ENCODE measurements at regions not wholly inside any gene's neighbourhood (a gene's known extent, or its start where the extent isn't known, plus 50 kb on each side); places are given as distances from the start of the nearest gene placed in this dataset.

GRCh38 chr5:167944121-167944852, 347.2 kb upstream of the WWC1 start (continued):
- TF ChIP-seq THAP7 (CRISPR knock-in tag; IDR thresholded peaks at IDR 0.05), result no peak
- no peak for TF ChIP-seq ZNF607 (CRISPR knock-in tag; IDR thresholded peaks at IDR 0.05; ENCODE audit: borderline replicate concordance)
- no peak for TF ChIP-seq SNAPC2 (CRISPR knock-in tag; IDR thresholded peaks at IDR 0.05)

- no peaks in the 10 kb centered on the region for H3K27me3 ChIP-seq (ENCODE audit: control insufficient read depth in 1 of 2, insufficient read depth in 2 of 2, low read length in 2 of 2)
- H3K27ac ChIP-seq (ENCODE audit: extremely low read length, insufficient read depth, low read length), result no peak overlapping the region
- TF ChIP-seq, protein P1, sequence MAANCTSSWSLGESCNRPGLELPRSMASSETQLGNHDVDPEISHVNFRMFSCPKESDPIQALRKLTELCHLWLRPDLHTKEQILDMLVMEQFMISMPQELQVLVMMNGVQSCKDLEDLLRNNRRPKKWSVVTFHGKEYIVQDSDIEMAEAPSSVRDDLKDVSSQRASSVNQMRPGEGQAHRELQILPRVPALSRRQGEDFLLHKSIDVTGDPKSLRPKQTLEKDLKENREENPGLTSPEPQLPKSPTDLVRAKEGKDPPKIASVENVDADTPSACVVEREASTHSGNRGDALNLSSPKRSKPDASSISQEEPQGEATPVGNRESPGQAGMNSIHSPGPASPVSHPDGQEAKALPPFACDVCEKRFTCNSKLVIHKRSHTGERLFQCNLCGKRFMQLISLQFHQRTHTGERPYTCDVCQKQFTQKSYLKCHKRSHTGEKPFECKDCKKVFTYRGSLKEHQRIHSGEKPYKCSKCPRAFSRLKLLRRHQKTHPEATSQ (CRISPR knock-in tag; IDR thresholded peaks at IDR 0.05; ENCODE audit: borderline replicate concordance), result no peak
- TF ChIP-seq ZNF768 (CRISPR knock-in tag; IDR thresholded peaks at IDR 0.05) (no peak), ATF6 (CRISPR knock-in tag; conservative IDR thresholded peaks at IDR 0.05) (no peak), KDM5A (IDR thresholded peaks at IDR 0.05; ENCODE audit: borderline replicate concordance, low read length) (no peak), PHF8 (CRISPR knock-in tag; IDR thresholded peaks at IDR 0.05) (no peak), ZNF883 (CRISPR knock-in tag; IDR thresholded peaks at IDR 0.05; ENCODE audit: not compliant biosample characterization) (no peak), ZNF280D (CRISPR knock-in tag; IDR thresholded peaks at IDR 0.05) (no peak), ZNF7 (CRISPR knock-in tag; IDR thresholded peaks at IDR 0.05) (no peak), CAMTA2 (CRISPR knock-in tag; IDR thresholded peaks at IDR 0.05; ENCODE audit: borderline replicate concordance) (no peak), PPARG (CRISPR knock-in tag; conservative IDR thresholded peaks at IDR 0.05) (no peak)
- TF ChIP-seq, protein P2, sequence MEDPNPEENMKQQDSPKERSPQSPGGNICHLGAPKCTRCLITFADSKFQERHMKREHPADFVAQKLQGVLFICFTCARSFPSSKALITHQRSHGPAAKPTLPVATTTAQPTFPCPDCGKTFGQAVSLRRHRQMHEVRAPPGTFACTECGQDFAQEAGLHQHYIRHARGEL (CRISPR knock-in tag; IDR thresholded peaks at IDR 0.05), result no peak
Measured at GRCh38 chr5:167945542-167946384, 345.7 kb upstream of the WWC1 start.

More at GRCh38 chr5:167945542-167946384, 345.7 kb upstream of the WWC1 start:
- Histone ChIP-seq H2AFZ (ENCODE audit: low read length) (no peak overlapping the region), H3K36me3 (replicated peaks in 1 of 2; ENCODE audit: control insufficient read depth in 1 of 2, insufficient read depth in 2 of 2, low read length in 2 of 2) (no peaks in the 10 kb centered on the region), H3K79me2 (ENCODE audit: insufficient read depth, low read length) (no peaks in the 10 kb centered on the region), H4K20me1 (ENCODE audit: insufficient read depth, low read length) (no peaks in the 10 kb centered on the region), H3K9me3 (ENCODE audit: low read length) (no peaks in the 10 kb centered on the region), H3K4me2 (ENCODE audit: low read depth, low read length) (no peak overlapping the region), H3K4me3 (replicated peaks in 1 of 3; ENCODE audit: insufficient read depth in 1 of 3, low read depth in 2 of 3, low read length in 3 of 3) (no peak overlapping the region), H3K4me1 (ENCODE audit: insufficient read depth, low read length) (no peaks in the 10 kb centered on the region), H3K9ac (ENCODE audit: insufficient read depth, low read depth, low read length) (no peak overlapping the region)
- 33% methylated on average over 13 of the region's 14 CpGs for WGBS (ENCODE audit: low lambda C conversion rate)
- ATAC-seq (no peak), FAIRE-seq (no peak), DNase-seq (ENCODE audit: low spot score) (no peak)
- no TSS peak for BruUV-seq (replicated peaks)
- intact Hi-C loops (cut with micrococcal nuclease; ENCODE audit: unreplicated experiment) (no loop called here), in situ Hi-C loops (cut with HindIII; ENCODE audit: extremely low pct_ligation_motif_present, low pct_unique_long_range_greater_than_20kb) (no loop called here)
- ChIA-PET POLR2A (no interaction called here), CTCF (ENCODE audit: low intra/inter-chr PET ratio, low total read pairs) (no interaction called here)
